Spinal cord (tissue), 9 donors: ENCODE measurements at regions not wholly inside any gene's neighbourhood (a gene's known extent, or its start where the extent isn't known, plus 50 kb on each side); places are given as distances from the start of the nearest gene placed in this dataset.

Experiments used
- DNase-seq, 6 donors: peaks; one replicate each; pipeline versions ENCODE4 v3.0.0 to v3.0.0-alpha.2; 2013 to 2015; ENCODE audit warnings: low spot score in 6 of 6, low read depth in 4 of 6
- H3K27ac ChIP-seq: one replicate; pipeline ENCODE4 v1.5.1; 2013; ENCODE audit warnings: low read depth, low read length, control low read depth
- H3K27me3 ChIP-seq: one replicate; pipeline ENCODE4 v1.6.1; 2013; ENCODE audit warnings: low read length; ENCODE audit not compliant: control insufficient read depth, insufficient read depth
- H3K36me3 ChIP-seq: one replicate; pipeline ENCODE4 v1.6.1; 2013; ENCODE audit warnings: low read length; ENCODE audit not compliant: control insufficient read depth, insufficient read depth
- H3K4me1 ChIP-seq: one replicate; pipeline ENCODE4 v1.6.1; 2013; ENCODE audit warnings: low read length; ENCODE audit not compliant: control insufficient read depth, insufficient read depth
- H3K4me3 ChIP-seq: one replicate; pipeline ENCODE4 v1.5.1; 2013; ENCODE audit warnings: low read depth, low read length, control low read depth
- H3K9me3 ChIP-seq: one replicate; pipeline ENCODE4 v1.6.1; 2013; ENCODE audit warnings: low read length; ENCODE audit not compliant: control insufficient read depth, insufficient read depth
- WGBS: methylation state at CpG from one replicate; pipeline ENCODE4 v1.1.5; 2013; ENCODE audit warnings: missing lambda C conversion rate; ENCODE audit not compliant: insufficient coverage; 5-methylcytosine and 5-hydroxymethylcytosine counted together
- donor health status: healthy.

GRCh38 chr20:23174821-23175220 is 88.7 kb upstream of the CD93 start:
- H3K27ac ChIP-seq = no peak overlapping the region
- H3K36me3 ChIP-seq = no peaks in the 10 kb centered on the region
- H3K4me1 ChIP-seq = peaks cover 5% of the 10 kb centered on the region
- no peak for DNase-seq
- no peaks in the 10 kb centered on the region for H3K9me3 ChIP-seq
- no peak overlapping the region for H3K4me3 ChIP-seq
- H3K27me3 ChIP-seq = no peaks in the 10 kb centered on the region
- WGBS = no CpG with 5 or more reads among the region's 3 CpGs

GRCh38 chr20:23167431-23167830 is 81.3 kb upstream of the CD93 start:
- DNase-seq = no peak
- H3K4me3 ChIP-seq = no peak overlapping the region
- peaks cover 22% of the 10 kb centered on the region for H3K4me1 ChIP-seq
- no peaks in the 10 kb centered on the region for H3K36me3 ChIP-seq
- WGBS = 40% methylated on average over 1 of the region's 4 CpGs
- H3K27ac ChIP-seq = no peak overlapping the region
- no peaks in the 10 kb centered on the region for H3K27me3 ChIP-seq
- no peaks in the 10 kb centered on the region for H3K9me3 ChIP-seq

- H3K4me3 ChIP-seq = no peak overlapping the region
- DNase-seq = no peak
- peaks cover 26% of the 10 kb centered on the region for H3K4me1 ChIP-seq
- H3K27ac ChIP-seq = no peak overlapping the region
- H3K9me3 ChIP-seq = no peaks in the 10 kb centered on the region
- WGBS = 95% methylated on average over 4 of the region's 7 CpGs
- H3K27me3 ChIP-seq = no peaks in the 10 kb centered on the region
- no peaks in the 10 kb centered on the region for H3K36me3 ChIP-seq
Observed at GRCh38 chr20:23166563-23166962, 80.4 kb upstream of the CD93 start.

GRCh38 chr20:23165964-23166363 is 79.8 kb upstream of the CD93 start:
- no peak overlapping the region for H3K4me3 ChIP-seq

GRCh38 chr20:23165307-23165750 is 79.2 kb upstream of the CD93 start:
- Histone ChIP-seq H3K9me3 (no peaks in the 10 kb centered on the region), H3K27ac (no peak overlapping the region), H3K4me1 (peaks cover 33% of the 10 kb centered on the region), H3K36me3 (no peaks in the 10 kb centered on the region), H3K27me3 (no peaks in the 10 kb centered on the region), H3K4me3 (no peak overlapping the region)
- DNase-seq = no peak
- WGBS = 63% methylated on average over 12 of the region's 12 CpGs

More at GRCh38 chr20:23165964-23166363, 79.8 kb upstream of the CD93 start:
- H3K27me3 ChIP-seq = no peaks in the 10 kb centered on the region
- H3K9me3 ChIP-seq = no peaks in the 10 kb centered on the region
- H3K4me1 ChIP-seq = peaks cover 32% of the 10 kb centered on the region
- 100% methylated on average over 7 of the region's 7 CpGs for WGBS
- DNase-seq = no peak
- no peak overlapping the region for H3K27ac ChIP-seq
- no peaks in the 10 kb centered on the region for H3K36me3 ChIP-seq

- WGBS = 31% methylated on average over 13 of the region's 13 CpGs
- H3K27ac ChIP-seq = no peak overlapping the region
Observed at GRCh38 chr20:23164176-23164601, 78.1 kb upstream of the CD93 start.

GRCh38 chr20:23163562-23163961 is 77.4 kb upstream of the CD93 start:
- Histone ChIP-seq H3K4me3 (no peak overlapping the region), H3K36me3 (no peaks in the 10 kb centered on the region), H3K9me3 (no peaks in the 10 kb centered on the region), H3K27ac (no peak overlapping the region), H3K27me3 (no peaks in the 10 kb centered on the region), H3K4me1 (peaks cover 33% of the 10 kb centered on the region)
- no peak for DNase-seq
- 82% methylated on average over 6 of the region's 6 CpGs for WGBS

More at GRCh38 chr20:23164176-23164601, 78.1 kb upstream of the CD93 start:
- Histone ChIP-seq H3K4me1 (peaks cover 33% of the 10 kb centered on the region), H3K4me3 (no peak overlapping the region), H3K27me3 (no peaks in the 10 kb centered on the region), H3K36me3 (no peaks in the 10 kb centered on the region), H3K9me3 (no peaks in the 10 kb centered on the region)
- DNase-seq = peak in 5 of 6 donors; percentile 40 to 78 (median 46)

- WGBS = 90% methylated on average over 3 of the region's 5 CpGs
- Histone ChIP-seq H3K27ac (no peak overlapping the region), H3K4me1 (peaks cover 33% of the 10 kb centered on the region)
Observed at GRCh38 chr20:23162887-23163286, 76.8 kb upstream of the CD93 start.

GRCh38 chr20:23161968-23162696 is 76.0 kb upstream of the CD93 start:
- 69% methylated on average over 7 of the region's 12 CpGs for WGBS
- Histone ChIP-seq H3K36me3 (no peaks in the 10 kb centered on the region), H3K4me1 (peaks cover 33% of the 10 kb centered on the region), H3K4me3 (no peak overlapping the region), H3K27me3 (no peaks in the 10 kb centered on the region), H3K27ac (no peak overlapping the region), H3K9me3 (no peaks in the 10 kb centered on the region)
- peak in 2 of 6 donors; percentile 53 to 56 for DNase-seq

More at GRCh38 chr20:23162887-23163286, 76.8 kb upstream of the CD93 start:
- no peak overlapping the region for H3K4me3 ChIP-seq
- H3K9me3 ChIP-seq = no peaks in the 10 kb centered on the region
- H3K27me3 ChIP-seq = no peaks in the 10 kb centered on the region
- H3K36me3 ChIP-seq = no peaks in the 10 kb centered on the region
- DNase-seq = no peak

- no peak overlapping the region for H3K27ac ChIP-seq
- no peaks in the 10 kb centered on the region for H3K9me3 ChIP-seq
- WGBS = 85% methylated on average over 16 of the region's 18 CpGs
- no peak overlapping the region for H3K4me3 ChIP-seq
- H3K36me3 ChIP-seq = no peaks in the 10 kb centered on the region
- no peaks in the 10 kb centered on the region for H3K27me3 ChIP-seq
- H3K4me1 ChIP-seq = peaks cover 33% of the 10 kb centered on the region
- no peak for DNase-seq
Observed at GRCh38 chr20:23161244-23161891, 75.2 kb upstream of the CD93 start.
